ENCODE measurements at regions not wholly inside any gene's neighbourhood (a gene's known extent, or its start where the extent isn't known, plus 50 kb on each side); places are given as distances from the start of the nearest gene placed in this dataset.

DNA sequence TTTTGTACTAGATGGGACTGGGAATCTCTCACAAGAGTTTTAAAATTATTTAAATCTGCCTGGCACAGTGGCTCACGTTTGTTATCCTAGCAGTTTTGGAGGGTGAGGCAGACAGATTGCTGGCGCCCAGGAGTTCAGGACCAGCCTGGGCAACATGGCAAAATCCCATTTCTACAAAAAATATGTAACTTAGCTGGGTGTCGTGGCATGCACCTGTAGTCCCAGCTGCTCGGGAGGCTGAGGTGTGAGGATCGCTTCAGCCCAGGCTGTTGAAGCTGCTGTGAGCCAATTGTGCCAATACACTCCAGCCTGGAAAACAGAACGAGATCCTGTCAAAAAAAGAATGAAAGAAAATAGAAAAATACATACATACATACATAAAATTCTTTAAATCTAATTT, 685.7 kb upstream of the PIK3C3 start:
- H3K4me3 Mint-ChIP-seq: no peak overlapping the region
- no peak overlapping the region for H3K27ac ChIP-seq (ENCODE audit: low read length)
- no peaks in the 10 kb centered on the region for H3K4me1 ChIP-seq (ENCODE audit: control insufficient read depth in 1 of 2, extremely low read depth in 1 of 2, insufficient read depth in 2 of 2, low read length in 2 of 2)
- H3K36me3 ChIP-seq (ENCODE audit: control insufficient read depth in 2 of 2, extremely low read depth in 1 of 2, insufficient read depth in 1 of 2, low read length in 1 of 2): no peaks in the 10 kb centered on the region
- no peaks in the 10 kb centered on the region for H3K9me3 ChIP-seq
- POLR2A ChIA-PET: no interaction called here
- no peak overlapping the region for H3K4me3 ChIP-seq (ENCODE audit: control insufficient read depth in 1 of 2, extremely low read depth in 1 of 2, low read length in 1 of 2)
- no peaks in the 10 kb centered on the region for H3K27me3 Mint-ChIP-seq
- no peak for ATAC-seq (replicated peaks in 1 of 4)
- H3K36me3 Mint-ChIP-seq: no peaks in the 10 kb centered on the region
- H3K4me1 Mint-ChIP-seq: no peaks in the 10 kb centered on the region
- WGBS (ENCODE audit: insufficient coverage): 70% methylated on average over 2 of the region's 6 CpGs
- CTCF ChIA-PET: no interaction called here
- no peak for DNase-seq
- H3K27me3 ChIP-seq (replicated peaks in 1 of 2; ENCODE audit: control insufficient read depth in 2 of 2, extremely low read depth in 1 of 2, insufficient read depth in 2 of 2, low read length in 1 of 2): no peaks in the 10 kb centered on the region
- H3K9me3 Mint-ChIP-seq: peaks cover 4 to 22% (median 15%) of the 10 kb centered on the region in 3 donors
- H3K27ac Mint-ChIP-seq: no peak overlapping the region

- DNase-seq (no peak), ATAC-seq (replicated peaks in 1 of 4) (no peak)
- ChIA-PET CTCF (no interaction called here), POLR2A (no interaction called here)
- H3K4me3 Mint-ChIP-seq: no peak overlapping the region
- Histone ChIP-seq H3K27me3 (replicated peaks in 1 of 2; ENCODE audit: control insufficient read depth in 2 of 2, extremely low read depth in 1 of 2, insufficient read depth in 2 of 2, low read length in 1 of 2) (no peaks in the 10 kb centered on the region), H3K36me3 (ENCODE audit: control insufficient read depth in 2 of 2, extremely low read depth in 1 of 2, insufficient read depth in 1 of 2, low read length in 1 of 2) (no peaks in the 10 kb centered on the region), H3K4me1 (ENCODE audit: control insufficient read depth in 1 of 2, extremely low read depth in 1 of 2, insufficient read depth in 2 of 2, low read length in 2 of 2) (no peaks in the 10 kb centered on the region), H3K9me3 (no peaks in the 10 kb centered on the region), H3K4me3 (ENCODE audit: control insufficient read depth in 1 of 2, extremely low read depth in 1 of 2, low read length in 1 of 2) (no peak overlapping the region), H3K27ac (ENCODE audit: low read length) (no peak overlapping the region)
- no CpG with 5 or more reads among the region's 2 CpGs for WGBS (ENCODE audit: insufficient coverage)
- H3K36me3 Mint-ChIP-seq: no peaks in the 10 kb centered on the region
- H3K4me1 Mint-ChIP-seq: no peaks in the 10 kb centered on the region
- no peaks in the 10 kb centered on the region for H3K27me3 Mint-ChIP-seq
- no peak overlapping the region for H3K27ac Mint-ChIP-seq
- H3K9me3 Mint-ChIP-seq: peaks cover 8 to 21% (median 13%) of the 10 kb centered on the region in 3 donors
These were observed 686.8 kb upstream of the PIK3C3 start for GRCh38 chr18:41268271-41268670.

GRCh38 chr18:41266616-41267015, 688.4 kb upstream of the PIK3C3 start:
- POLR2A ChIA-PET: no interaction called here
- Histone ChIP-seq H3K4me1 (ENCODE audit: control insufficient read depth in 1 of 2, extremely low read depth in 1 of 2, insufficient read depth in 2 of 2, low read length in 2 of 2) (no peaks in the 10 kb centered on the region), H3K9me3 (no peaks in the 10 kb centered on the region), H3K27ac (ENCODE audit: low read length) (no peak overlapping the region), H3K27me3 (replicated peaks in 1 of 2; ENCODE audit: control insufficient read depth in 2 of 2, extremely low read depth in 1 of 2, insufficient read depth in 2 of 2, low read length in 1 of 2) (no peaks in the 10 kb centered on the region), H3K36me3 (ENCODE audit: control insufficient read depth in 2 of 2, extremely low read depth in 1 of 2, insufficient read depth in 1 of 2, low read length in 1 of 2) (no peaks in the 10 kb centered on the region), H3K4me3 (ENCODE audit: control insufficient read depth in 1 of 2, extremely low read depth in 1 of 2, low read length in 1 of 2) (no peak overlapping the region)
- ATAC-seq (replicated peaks in 1 of 4): no peak
- H3K27me3 Mint-ChIP-seq: no peaks in the 10 kb centered on the region
- peaks cover 13 to 24% (median 15%) of the 10 kb centered on the region in 3 donors for H3K9me3 Mint-ChIP-seq
- H3K4me3 Mint-ChIP-seq: no peak overlapping the region
- no peak overlapping the region for H3K27ac Mint-ChIP-seq
- H3K4me1 Mint-ChIP-seq: no peaks in the 10 kb centered on the region
- H3K36me3 Mint-ChIP-seq: no peaks in the 10 kb centered on the region
- 60% methylated on average over 1 of the region's 3 CpGs for whole genome bisulfite sequencing (ENCODE audit: insufficient coverage)
- no peak for DNase-seq
- CTCF ChIA-PET: no interaction called here

DNA sequence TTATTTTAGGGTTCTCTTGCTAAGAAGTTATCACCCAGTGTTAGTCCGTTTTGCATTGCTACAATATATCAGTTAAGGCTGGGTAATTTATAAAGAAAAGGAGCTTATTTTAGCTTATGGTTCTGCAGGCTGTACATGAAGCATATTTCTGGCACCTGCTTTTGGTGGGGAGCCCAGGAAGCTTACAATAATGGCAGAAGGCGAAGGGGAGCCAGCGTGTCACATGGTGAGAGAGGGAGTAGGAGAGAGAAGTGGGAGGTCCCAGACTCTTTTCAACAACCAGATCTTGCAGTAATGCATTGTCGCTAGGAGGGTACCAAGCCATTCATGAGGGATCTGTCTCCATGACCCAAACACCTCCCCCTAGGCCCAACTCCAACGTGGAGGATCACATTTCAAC, 688.8 kb upstream of the PIK3C3 start:
- no peaks in the 10 kb centered on the region for H3K4me1 Mint-ChIP-seq

DNA sequence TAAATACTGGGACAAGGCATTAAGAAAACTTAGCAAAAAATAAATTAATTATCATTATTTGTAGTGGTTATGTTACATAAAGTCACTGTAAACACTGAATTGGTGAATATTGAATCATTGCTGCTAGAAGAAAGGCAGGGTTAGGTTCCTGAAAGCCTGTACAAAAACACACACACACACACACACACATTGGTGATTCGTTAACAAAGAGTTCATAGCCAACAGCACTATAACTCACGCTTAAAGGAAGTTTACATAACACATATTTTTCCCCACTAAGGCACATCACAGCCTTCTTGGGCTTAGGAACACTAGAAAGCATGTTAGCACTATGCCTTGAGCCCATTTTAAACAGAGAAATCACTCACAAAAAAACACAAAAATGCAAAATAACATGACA, 690.0 kb upstream of the PIK3C3 start:
- Histone ChIP-seq H3K4me3 (ENCODE audit: control insufficient read depth in 1 of 2, extremely low read depth in 1 of 2, low read length in 1 of 2) (no peak overlapping the region), H3K9me3 (no peaks in the 10 kb centered on the region), H3K4me1 (ENCODE audit: control insufficient read depth in 1 of 2, extremely low read depth in 1 of 2, insufficient read depth in 2 of 2, low read length in 2 of 2) (no peaks in the 10 kb centered on the region), H3K27ac (ENCODE audit: low read length) (no peak overlapping the region), H3K27me3 (replicated peaks in 1 of 2; ENCODE audit: control insufficient read depth in 2 of 2, extremely low read depth in 1 of 2, insufficient read depth in 2 of 2, low read length in 1 of 2) (no peaks in the 10 kb centered on the region), H3K36me3 (ENCODE audit: control insufficient read depth in 2 of 2, extremely low read depth in 1 of 2, insufficient read depth in 1 of 2, low read length in 1 of 2) (no peaks in the 10 kb centered on the region)
- peaks cover 12 to 20% (median 15%) of the 10 kb centered on the region in 3 donors for H3K9me3 Mint-ChIP-seq
- ATAC-seq (replicated peaks in 1 of 4) (no peak), DNase-seq (no peak)
- 60% methylated on average over 1 of the region's 2 CpGs for WGBS (ENCODE audit: insufficient coverage)
- ChIA-PET CTCF (no interaction called here), POLR2A (no interaction called here)
- no peaks in the 10 kb centered on the region for H3K27me3 Mint-ChIP-seq
- no peak overlapping the region for H3K4me3 Mint-ChIP-seq
- no peaks in the 10 kb centered on the region for H3K4me1 Mint-ChIP-seq
- no peaks in the 10 kb centered on the region for H3K36me3 Mint-ChIP-seq
- no peak overlapping the region for H3K27ac Mint-ChIP-seq

More for the DNA sequence above, 688.8 kb upstream of the PIK3C3 start:
- no peak overlapping the region for H3K4me3 ChIP-seq (ENCODE audit: control insufficient read depth in 1 of 2, extremely low read depth in 1 of 2, low read length in 1 of 2)
- Mint-ChIP-seq H3K9me3 (peaks cover 13 to 24% (median 15%) of the 10 kb centered on the region in 3 donors), H3K36me3 (no peaks in the 10 kb centered on the region), H3K27me3 (no peaks in the 10 kb centered on the region), H3K27ac (no peak overlapping the region), H3K4me3 (no peak overlapping the region)
- POLR2A ChIA-PET: no interaction called here
- no peaks in the 10 kb centered on the region for H3K4me1 ChIP-seq (ENCODE audit: control insufficient read depth in 1 of 2, extremely low read depth in 1 of 2, insufficient read depth in 2 of 2, low read length in 2 of 2)
- H3K27me3 ChIP-seq (replicated peaks in 1 of 2; ENCODE audit: control insufficient read depth in 2 of 2, extremely low read depth in 1 of 2, insufficient read depth in 2 of 2, low read length in 1 of 2): no peaks in the 10 kb centered on the region
- H3K9me3 ChIP-seq: no peaks in the 10 kb centered on the region
- CTCF ChIA-PET: no interaction called here
- WGBS (ENCODE audit: insufficient coverage): 81% methylated on average over 3 of the region's 5 CpGs
- no peak for ATAC-seq (replicated peaks in 1 of 4)
- no peak overlapping the region for H3K27ac ChIP-seq (ENCODE audit: low read length)
- H3K36me3 ChIP-seq (ENCODE audit: control insufficient read depth in 2 of 2, extremely low read depth in 1 of 2, insufficient read depth in 1 of 2, low read length in 1 of 2): no peaks in the 10 kb centered on the region
- DNase-seq: no peak

DNA sequence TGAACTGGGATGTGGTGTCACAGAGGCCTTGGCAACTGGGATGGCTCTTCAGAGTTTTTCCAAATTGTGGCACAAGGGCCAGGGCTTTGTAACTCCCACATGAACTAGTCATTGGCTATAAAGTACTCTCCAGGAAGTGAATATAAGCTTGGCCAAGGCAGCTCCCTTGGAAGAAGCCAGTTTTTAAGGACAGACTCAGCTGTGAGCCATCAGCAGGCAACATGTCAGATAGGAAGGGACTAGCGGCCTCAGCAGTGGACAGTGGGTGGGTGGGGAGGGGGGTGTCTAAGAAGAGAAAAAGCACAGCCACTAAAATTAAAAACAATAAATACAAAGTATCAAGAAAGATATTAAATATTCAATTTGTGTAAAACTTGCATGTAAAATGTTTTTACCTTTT, 691.1 kb upstream of the PIK3C3 start:
- Mint-ChIP-seq H3K27ac (no peak overlapping the region), H3K9me3 (peaks cover 15 to 25% (median 17%) of the 10 kb centered on the region in 3 donors), H3K27me3 (no peaks in the 10 kb centered on the region), H3K4me1 (no peaks in the 10 kb centered on the region), H3K36me3 (no peaks in the 10 kb centered on the region), H3K4me3 (no peak overlapping the region)
- Histone ChIP-seq H3K4me3 (ENCODE audit: control insufficient read depth in 1 of 2, extremely low read depth in 1 of 2, low read length in 1 of 2) (no peak overlapping the region), H3K4me1 (ENCODE audit: control insufficient read depth in 1 of 2, extremely low read depth in 1 of 2, insufficient read depth in 2 of 2, low read length in 2 of 2) (no peaks in the 10 kb centered on the region), H3K27ac (ENCODE audit: low read length) (no peak overlapping the region), H3K36me3 (ENCODE audit: control insufficient read depth in 2 of 2, extremely low read depth in 1 of 2, insufficient read depth in 1 of 2, low read length in 1 of 2) (no peaks in the 10 kb centered on the region), H3K27me3 (replicated peaks in 1 of 2; ENCODE audit: control insufficient read depth in 2 of 2, extremely low read depth in 1 of 2, insufficient read depth in 2 of 2, low read length in 1 of 2) (no peaks in the 10 kb centered on the region), H3K9me3 (no peaks in the 10 kb centered on the region)
- WGBS (ENCODE audit: insufficient coverage): no CpG with 5 or more reads among the region's 1 CpG
- ChIA-PET CTCF (no interaction called here), POLR2A (no interaction called here)
- DNase-seq: no peak
- no peak for ATAC-seq (replicated peaks in 1 of 4)

DNA sequence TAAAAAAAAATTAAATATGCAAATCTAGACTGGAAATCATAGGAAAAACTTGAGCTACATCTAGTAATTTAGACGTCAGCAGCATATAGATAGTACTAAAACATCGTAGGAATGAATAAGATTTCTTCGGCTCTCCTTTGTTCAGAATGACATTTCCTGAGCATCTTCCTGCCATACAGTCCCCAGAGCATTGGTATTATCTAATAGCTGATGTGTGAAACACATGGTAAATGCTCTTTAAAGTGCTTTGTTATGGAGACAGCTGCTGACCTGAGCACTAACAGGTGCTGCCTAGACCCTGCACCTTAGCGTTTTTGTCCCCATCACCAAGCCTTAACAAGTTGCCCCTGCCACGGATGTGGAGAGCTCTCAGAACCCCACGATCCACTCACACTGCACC, 692.3 kb upstream of the PIK3C3 start:
- H3K36me3 ChIP-seq (ENCODE audit: control insufficient read depth in 2 of 2, extremely low read depth in 1 of 2, insufficient read depth in 1 of 2, low read length in 1 of 2): no peaks in the 10 kb centered on the region
- H3K4me1 ChIP-seq (ENCODE audit: control insufficient read depth in 1 of 2, extremely low read depth in 1 of 2, insufficient read depth in 2 of 2, low read length in 2 of 2): no peaks in the 10 kb centered on the region
- CTCF ChIA-PET: no interaction called here
- no peaks in the 10 kb centered on the region for H3K36me3 Mint-ChIP-seq
- no peak overlapping the region for H3K4me3 Mint-ChIP-seq
- no peaks in the 10 kb centered on the region for H3K27me3 ChIP-seq (replicated peaks in 1 of 2; ENCODE audit: control insufficient read depth in 2 of 2, extremely low read depth in 1 of 2, insufficient read depth in 2 of 2, low read length in 1 of 2)
- H3K9me3 Mint-ChIP-seq: peaks cover 15 to 26% (median 18%) of the 10 kb centered on the region in 3 donors
- H3K4me3 ChIP-seq (ENCODE audit: control insufficient read depth in 1 of 2, extremely low read depth in 1 of 2, low read length in 1 of 2): no peak overlapping the region
- no peak overlapping the region for H3K27ac Mint-ChIP-seq
- H3K27ac ChIP-seq (ENCODE audit: low read length): no peak overlapping the region
- H3K9me3 ChIP-seq: no peaks in the 10 kb centered on the region
- H3K27me3 Mint-ChIP-seq: no peaks in the 10 kb centered on the region
- no peak for ATAC-seq (replicated peaks in 1 of 4)
- H3K4me1 Mint-ChIP-seq: no peaks in the 10 kb centered on the region
- DNase-seq: no peak
- POLR2A ChIA-PET: no interaction called here
- WGBS (ENCODE audit: insufficient coverage): 91% methylated on average over 5 of the region's 6 CpGs

Measured in T-cell (primary cell).